C1 segment of cervical spinal cord (tissue), 14 donors: ENCODE measurements at regions not wholly inside any gene's neighbourhood (a gene's known extent, or its start where the extent isn't known, plus 50 kb on each side); places are given as distances from the start of the nearest gene placed in this dataset.
A peak's percentile ranks its signal among the peaks of the same experiment; 100 is the strongest.

ENCODE experiments used
- DNase-seq, 14 donors: peaks; one replicate each; lab custom pipeline; 2025; lab: John Stamatoyannopoulos, UW

DNA sequence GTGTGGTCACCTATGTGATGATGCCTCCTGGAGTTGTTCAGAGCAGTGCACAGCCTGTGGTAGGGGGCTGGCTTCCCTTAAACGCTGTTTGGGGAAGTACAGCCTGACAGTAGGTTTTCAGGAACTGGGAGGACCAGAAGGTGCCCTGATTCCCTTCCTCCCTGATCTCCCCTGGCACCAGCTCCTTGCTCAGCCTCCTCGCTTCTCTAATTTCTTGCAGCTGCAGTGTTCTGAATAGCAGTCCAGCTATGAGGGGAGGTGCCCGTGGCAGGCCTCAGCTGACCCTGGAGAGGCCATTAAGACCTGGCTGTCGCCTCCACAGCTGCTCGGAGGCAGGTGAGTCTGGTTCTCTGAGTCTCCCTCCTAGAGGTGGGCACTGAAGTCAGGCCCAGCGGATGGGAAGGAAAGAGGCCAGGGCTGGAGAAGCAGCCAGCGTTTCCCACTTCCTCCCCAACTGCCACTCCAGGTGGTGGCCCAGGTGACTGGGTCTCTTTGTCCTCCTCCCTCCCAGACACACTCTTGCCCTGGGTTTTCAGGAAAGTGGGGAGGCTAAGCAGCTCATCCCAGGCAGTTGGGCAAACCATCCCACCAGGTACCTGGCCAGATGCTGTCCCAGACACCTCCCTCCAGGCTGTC, 52.0 kb upstream of the RPL11 start:
- no peak for DNase-seq

GRCh38 chr1:23638786-23639241, 52.8 kb upstream of the RPL11 start:
- no peak for DNase-seq

DNA sequence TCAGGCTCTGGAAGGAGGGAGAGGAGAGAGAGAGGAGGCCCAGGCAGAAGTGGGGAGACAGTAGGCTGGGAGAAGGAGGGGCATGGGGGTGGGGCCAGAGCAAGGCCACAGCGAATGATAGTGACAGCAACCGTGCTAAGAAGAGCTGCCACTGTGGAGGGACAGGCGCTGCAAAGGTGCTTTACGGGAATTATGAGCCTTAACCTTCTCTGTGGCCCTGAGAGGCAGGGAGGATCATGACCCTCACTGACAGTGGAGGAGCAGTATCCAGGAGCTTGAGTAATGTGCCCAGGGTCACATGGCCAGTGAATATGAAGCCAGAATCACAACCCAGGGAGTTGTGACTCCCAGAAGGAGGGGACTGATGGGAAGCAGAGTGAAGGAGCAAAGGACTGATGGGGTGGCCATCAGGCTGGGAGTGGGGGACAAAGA, 53.4 kb upstream of the RPL11 start:
- DNase-seq, result no peak

- DNase-seq, result no peak
These were observed 55.6 kb upstream of the RPL11 start for GRCh38 chr1:23636009-23636408.

DNA sequence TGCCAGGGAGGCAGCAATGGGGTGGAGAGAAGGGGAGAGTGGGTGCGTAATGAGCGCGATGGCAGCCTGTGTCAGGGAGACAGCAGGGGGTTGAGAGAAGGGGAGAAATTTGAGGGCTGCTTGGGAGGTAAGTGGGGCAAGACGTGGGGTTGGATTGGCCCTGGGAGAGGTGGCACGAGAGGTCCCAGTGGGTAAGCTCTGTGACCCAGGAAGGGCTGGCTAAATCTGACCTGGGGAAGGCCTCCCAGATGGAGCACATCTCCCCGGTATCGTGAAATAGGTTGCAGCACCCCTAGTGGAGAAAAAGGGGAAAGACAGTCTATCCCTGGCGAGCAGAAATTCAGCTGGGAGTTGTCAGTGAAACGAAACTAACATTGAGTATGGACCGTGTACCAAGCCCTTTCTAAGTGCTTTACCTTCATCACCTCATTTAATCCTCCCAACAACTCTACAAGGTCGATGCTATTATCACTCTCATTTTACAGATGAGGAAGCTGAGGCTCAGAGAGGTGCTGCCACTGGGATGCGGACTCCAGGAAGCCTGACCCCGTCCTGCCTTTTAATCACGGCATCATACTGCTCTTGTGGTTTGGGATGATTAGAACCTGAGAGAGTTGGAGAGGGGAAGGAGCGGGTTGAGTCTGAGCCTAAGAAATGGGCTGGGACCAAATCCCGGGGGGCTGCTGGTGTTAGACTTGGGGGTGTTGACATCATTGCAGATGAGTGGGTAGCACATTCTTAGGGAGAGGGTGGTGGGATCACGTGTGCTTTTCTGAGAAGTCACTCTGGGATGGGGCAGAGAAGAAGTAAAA, 56.6 kb upstream of the RPL11 start:
- peak in 9 of 14 donors; percentile 1 to 36 (median 20) for DNase-seq

DNA sequence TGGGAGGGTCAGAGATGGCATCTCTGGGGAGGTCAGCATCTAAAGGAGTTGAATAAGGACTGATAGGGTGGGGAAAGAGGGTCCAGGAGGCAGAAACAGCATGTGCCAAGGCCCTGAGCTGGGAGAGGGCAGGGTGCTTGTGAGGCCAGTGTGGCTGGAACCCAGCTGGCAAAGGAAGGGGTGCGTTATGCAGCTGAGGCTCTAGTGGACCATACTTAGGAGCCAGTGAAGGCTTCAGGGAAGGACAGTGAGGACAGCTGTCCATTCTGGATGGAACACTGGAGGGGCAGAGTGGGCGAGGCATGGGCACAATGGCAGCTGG, 57.1 kb upstream of the RPL11 start:
- DNase-seq, result no peak

GRCh38 chr1:23632479-23633160, 59.0 kb upstream of the RPL11 start:
- DNase-seq, result no peak

DNA sequence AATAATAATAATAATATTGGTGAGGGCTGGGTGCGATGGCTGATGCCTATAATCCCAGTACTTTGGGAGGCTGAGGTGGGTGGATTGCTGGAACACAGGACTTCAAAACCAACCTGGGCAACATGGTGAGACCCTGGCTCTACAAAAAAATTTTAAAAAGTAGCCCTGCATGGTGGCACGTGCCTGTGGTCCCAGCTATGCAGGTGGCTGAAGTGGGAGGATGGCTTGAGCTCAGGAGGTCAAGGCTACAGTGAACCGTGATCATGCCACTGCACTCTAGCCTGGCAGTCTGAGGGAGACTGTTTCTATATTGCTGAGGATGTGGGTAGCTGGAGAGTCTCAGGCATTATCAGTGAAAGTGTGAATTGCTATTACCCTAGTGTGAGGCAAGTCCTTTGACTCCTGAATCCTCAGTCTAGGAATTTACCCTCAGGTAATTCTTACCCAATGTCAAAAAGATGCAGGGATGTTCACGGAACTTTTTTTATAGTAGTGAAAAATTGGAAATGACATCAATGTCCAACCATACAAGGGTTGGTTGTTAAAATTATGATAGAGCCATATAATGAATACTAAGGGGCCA, 61.8 kb upstream of the RPL11 start:
- DNase-seq, result no peak

DNA sequence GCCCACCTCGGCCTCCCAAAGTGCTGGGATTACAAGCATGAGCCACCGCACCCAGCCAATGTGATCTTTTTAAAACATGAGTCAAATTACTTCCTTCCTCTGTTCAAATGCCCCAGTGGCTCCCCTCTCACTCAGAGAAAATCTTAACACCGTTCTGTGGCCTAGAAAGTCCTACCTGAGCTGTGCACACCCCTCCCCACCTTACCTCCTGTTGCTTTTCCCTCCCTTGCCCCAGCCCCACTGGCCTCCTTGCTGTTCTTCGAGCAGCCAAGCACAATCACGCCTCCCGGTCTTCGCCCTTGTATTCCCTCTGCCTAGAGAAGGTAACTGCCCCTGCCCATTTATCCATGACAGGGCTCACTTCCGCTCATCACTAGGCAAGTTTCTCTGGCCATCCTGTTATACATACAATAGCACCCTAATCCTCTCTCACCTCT, 62.6 kb upstream of the RPL11 start:
- DNase-seq, result no peak

GRCh38 chr1:23627069-23627735, 64.4 kb upstream of the RPL11 start:
- DNase-seq, result no peak

GRCh38 chr1:23625929-23626535, 65.6 kb upstream of the RPL11 start:
- no peak for DNase-seq

DNA sequence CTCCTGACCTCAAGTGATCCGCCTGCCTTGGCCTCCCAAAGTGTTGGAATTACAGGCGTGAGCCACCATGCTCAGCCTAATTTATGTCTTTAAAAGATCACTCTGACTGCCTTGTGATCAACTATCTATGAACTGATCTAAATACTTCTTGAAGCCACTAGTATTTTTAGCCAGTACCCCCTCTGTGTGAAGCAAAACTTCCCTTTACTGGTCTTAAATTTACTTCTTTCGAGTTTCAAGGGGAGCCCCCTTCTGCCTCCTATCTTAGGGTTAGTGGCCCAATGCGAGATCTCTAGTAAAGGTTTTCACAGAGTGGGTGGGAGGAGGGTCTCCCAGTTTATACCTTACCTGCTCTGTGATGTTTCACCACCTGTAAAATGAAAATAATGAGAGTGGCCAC, 66.1 kb upstream of the RPL11 start:
- DNase-seq, result no peak

DNA sequence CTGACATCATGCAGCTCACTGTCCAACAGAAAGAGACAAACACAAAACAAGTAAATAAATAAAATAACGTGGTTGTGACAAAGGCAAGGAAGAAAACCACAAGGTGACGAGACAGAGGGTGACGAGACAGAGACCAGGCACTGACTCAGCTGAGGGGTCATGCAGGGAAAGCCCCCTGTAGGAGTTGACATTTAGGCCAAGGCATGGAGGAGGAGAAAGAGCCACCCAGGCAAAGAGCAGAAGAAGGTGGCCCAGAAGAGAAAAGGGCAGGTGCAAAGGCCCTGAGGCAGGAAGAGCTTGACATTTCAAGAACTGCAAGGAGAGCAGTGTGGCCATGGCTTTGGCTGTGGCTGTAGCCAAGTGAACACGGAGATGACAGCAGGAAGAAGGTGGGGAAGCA, 65.1 kb upstream of the ID3 start:
- DNase-seq, result no peak

- DNase-seq, result no peak
These were observed 63.0 kb upstream of the ID3 start for GRCh38 chr1:23622284-23622683.

DNA sequence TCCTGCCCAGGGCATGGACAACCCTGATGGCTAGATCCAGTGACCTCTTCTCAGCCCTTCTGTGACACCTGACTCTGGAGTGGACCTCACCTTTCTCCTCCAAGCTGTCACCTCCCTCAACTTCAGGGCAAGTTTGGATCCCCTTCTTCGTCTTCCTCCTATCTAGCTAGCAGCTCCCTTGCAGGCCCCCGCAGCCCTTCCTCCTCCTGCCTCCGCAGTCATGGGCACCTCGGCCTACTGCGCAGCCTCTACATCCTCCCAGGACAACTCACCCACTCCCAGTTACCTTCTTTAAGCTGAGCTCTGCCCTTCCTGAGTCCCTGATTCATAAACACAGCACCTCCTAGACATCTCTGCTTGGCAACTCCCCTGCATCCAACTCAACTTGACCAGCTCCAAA, 61.3 kb upstream of the ID3 start:
- DNase-seq, result no peak

- no peak for DNase-seq
These were observed 60.2 kb upstream of the ID3 start for GRCh38 chr1:23619299-23620188.

DNA sequence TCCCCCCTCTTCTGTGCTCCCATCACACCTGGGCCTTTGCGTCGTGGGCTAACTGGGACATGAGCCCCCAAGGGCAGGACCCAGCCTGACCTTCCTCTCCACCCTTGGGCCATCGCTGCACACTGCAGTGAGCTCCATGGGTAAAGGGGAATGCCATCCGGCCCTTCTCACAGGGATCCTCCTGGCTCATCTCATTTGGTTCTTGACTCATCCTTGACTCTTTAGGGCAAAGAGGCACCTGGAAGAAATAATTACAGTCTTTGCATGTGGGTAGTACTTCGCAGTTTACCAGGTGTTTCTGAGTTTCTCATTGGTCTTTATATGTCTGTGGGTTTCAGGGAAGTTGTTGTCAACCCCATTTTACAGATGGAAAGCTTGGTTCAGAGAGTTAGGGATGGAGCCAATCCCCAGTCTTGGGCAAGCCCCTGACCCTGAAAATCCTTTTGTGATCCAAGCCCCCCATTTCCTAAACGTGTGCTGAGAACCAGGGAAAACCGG, 59.3 kb upstream of the ID3 start:
- no peak for DNase-seq

DNA sequence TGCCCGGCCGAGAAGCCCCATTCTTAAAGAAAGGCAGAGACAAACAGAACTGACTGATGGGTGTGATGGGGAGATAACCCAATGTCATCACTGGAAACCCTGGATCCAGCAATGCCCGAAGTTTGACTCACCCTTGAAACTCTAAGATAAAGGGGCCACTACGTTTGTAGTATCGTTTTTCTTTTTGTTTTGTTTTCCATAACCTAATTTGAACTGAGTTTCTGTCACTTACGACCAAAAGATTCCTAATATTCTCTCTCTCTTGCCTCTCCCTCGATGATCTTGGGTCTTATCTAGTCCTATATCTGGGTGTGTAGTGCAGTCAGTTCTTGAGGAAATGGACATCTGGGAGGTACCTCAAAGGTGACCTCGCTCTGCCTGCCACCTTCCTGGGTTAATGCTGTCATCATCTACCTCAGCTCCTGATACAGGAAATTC, 57.8 kb upstream of the ID3 start:
- DNase-seq, result no peak

GRCh38 chr1:23616292-23616824, 57.1 kb upstream of the ID3 start:
- no peak for DNase-seq

DNA sequence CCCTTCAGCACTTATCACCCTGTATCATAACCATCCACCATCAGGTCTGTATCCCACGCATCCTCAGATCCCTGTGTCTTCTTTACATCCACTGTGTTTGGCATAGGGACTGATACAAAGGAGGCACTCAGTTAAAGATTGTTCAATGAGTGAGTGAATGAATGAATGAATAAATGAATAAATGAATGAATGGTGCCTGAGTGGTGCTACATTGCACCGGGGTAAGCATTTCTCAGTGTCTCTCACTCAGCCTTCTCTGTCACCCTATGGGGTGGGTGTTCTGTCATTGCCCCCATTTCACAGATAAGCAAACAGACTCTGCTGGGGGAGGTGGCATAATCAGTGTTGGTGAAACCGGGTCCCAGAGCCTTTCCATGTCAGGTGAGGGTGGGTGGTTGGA, 56.6 kb upstream of the ID3 start:
- no peak for DNase-seq
